Limb (tissue), 2 donors: ENCODE measurements at regions not wholly inside any gene's neighbourhood (a gene's known extent, or its start where the extent isn't known, plus 50 kb on each side); places are given as distances from the start of the nearest gene placed in this dataset.

Experiments used
- DNase-seq, 2 donors: peaks; one replicate each; pipeline ENCODE4 v3.0.0-alpha.2; 2016; ENCODE audit errors: extremely low spot score in 2 of 2

- no peak for DNase-seq
Observed at GRCh38 chr1:11338284-11338924, 65.4 kb downstream of the UBIAD1 start.

DNA sequence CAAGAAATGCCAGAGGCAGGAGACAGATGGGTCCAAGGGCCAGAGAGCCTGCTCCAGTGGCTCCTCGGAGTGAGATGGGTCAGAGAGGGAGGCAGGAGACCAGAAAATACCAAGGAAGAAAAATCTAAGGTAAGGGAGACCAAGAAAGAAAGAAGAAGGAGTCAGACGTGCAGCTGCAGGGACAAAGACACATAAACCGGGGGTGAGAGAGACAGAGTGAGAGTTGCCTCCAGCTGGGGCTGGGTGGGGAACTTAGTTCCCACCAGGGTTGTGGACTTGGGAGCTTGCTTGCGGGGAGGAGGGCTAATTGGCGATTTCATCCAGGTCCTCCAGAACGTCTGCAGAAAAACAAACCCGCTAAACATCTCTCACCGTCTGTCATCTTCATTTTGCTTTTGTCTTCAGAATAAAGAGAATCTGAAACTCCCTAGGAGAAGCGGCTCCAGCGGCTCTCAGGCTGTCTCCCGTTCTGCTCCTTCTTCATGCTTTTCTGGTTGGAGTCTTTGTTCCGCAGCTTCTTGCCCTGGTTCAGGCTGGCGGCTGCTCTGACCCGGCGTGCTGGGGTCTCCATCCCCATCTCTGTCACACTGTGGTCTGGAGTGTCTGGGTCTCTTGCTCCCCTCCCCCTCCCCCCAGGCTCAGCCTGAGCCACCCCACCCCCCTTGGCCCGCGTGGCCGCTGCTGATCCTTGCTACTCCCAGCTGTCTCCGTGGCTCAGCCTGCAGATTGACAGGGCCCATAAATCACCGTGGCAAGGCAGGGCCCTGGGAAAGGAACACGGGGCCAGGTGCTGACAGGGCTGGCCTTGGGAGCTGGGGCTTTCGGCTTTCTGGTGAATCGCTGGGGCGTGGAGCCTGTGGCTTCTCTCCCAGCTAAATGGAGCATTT lies 66.6 kb downstream of the UBIAD1 start:
- DNase-seq: peak; percentile 47 to 80

DNA sequence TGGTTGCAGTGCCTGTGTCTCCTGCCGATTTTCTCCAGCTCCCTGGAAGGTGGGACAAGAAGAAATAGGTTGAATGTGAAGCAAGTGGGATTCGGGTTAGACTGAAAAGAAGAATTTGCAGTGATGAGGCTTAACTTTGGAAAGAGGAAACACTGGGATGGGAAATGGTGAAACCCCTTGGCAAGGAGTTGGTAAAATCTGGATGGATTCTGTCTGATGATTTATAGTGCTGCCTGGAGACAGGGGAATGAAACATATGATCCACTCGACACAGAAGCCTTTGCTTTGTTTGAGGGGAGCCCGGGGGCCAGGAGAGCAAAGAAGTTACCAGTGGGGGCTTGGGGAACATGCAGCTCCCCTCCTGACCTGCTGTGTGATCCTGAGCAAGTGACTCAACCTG lies 67.2 kb downstream of the UBIAD1 start:
- no peak for DNase-seq

DNA sequence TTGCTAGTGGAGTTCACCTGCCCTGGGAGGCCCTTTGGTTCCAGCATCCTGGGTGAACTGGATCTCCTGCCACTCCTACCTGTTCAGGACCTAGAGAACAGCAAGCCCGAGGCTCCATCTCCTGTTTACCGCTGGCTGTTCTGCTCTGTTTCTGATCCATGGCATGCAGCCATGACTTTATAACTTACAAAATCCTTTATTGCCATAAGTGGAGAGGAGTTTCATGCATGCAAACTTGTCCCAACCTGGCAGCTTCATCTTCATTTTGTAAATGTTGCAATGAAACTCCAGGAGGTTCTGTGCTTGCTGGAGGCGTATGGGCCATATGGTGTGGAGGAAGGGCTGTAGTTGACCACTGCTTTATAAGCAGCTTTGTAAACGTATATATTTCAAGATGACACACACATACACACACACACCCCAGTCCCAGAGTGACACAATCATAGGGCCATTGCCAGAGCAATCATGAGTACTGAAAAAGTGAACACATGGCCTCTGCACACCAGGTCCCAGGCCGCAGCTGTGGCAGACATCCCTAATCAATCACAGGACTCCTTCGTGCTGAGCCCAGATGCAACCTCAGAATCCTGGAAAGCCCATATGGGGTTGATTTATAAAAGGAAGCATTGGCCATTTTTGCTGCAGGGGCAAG lies 69.0 kb downstream of the UBIAD1 start:
- peak; percentile 65 to 66 for DNase-seq

GRCh38 chr1:11342621-11343032 lies 69.6 kb downstream of the UBIAD1 start:
- peak; percentile 55 to 59 for DNase-seq

DNA sequence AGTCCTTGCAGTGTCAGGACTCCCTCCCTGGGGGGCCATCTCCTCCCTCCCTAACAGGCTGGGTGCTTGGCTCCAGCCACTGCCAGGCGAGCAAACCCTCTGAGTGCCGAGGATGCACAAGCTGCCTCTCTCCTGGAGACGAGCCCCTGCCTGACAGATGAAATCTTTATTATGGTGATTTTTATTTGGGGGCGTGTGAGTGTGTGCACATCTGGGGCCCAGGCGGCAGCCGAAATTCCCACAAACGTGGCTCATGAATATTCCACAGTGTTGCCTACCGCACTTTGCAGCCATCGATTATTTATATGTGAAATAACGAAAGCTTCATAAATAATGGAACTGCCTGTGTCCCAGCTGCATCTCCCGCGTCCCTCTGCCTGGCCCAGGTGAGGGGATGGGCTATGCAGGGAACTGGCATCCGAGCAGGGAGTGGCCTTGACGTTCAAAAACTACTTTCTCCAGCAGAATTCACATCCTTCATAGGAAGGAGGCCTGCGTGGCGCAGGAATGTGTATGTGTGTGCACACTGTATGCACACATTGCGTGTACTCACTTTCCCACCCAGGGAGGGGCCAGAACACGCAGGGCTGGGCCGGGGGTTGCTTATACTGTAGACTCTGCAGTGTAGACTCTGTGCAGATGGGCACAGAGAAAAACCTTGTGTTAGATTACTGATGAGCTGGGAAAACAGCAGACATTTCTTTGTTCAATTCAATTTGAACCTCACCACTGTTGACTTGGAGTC lies 73.1 kb downstream of the UBIAD1 start:
- no peak for DNase-seq

DNA sequence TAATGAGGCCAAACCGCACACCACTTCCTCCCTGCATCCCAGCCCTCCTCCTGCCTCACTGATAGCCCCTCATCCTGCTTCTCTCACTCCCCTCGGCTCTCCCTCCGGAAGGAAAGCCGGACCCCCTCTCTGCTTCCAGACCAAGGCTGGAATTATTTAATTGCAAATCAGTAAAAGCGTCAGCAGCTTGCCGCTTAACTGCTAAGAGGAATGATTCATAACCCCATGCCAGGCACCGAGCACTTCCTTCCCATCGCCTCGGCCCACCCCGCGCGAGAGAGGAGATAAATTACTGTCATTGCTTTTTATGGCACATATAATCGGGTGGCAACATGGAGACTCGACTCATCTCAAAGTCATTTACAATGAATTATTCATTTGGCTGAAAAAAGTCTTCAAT lies 77.3 kb downstream of the UBIAD1 start:
- DNase-seq: no peak

- DNase-seq: no peak
Observed at GRCh38 chr1:11352058-11352715, 79.2 kb downstream of the UBIAD1 start.

- DNase-seq: no peak
Observed at GRCh38 chr1:11352816-11353799, 80.1 kb downstream of the UBIAD1 start.

DNA sequence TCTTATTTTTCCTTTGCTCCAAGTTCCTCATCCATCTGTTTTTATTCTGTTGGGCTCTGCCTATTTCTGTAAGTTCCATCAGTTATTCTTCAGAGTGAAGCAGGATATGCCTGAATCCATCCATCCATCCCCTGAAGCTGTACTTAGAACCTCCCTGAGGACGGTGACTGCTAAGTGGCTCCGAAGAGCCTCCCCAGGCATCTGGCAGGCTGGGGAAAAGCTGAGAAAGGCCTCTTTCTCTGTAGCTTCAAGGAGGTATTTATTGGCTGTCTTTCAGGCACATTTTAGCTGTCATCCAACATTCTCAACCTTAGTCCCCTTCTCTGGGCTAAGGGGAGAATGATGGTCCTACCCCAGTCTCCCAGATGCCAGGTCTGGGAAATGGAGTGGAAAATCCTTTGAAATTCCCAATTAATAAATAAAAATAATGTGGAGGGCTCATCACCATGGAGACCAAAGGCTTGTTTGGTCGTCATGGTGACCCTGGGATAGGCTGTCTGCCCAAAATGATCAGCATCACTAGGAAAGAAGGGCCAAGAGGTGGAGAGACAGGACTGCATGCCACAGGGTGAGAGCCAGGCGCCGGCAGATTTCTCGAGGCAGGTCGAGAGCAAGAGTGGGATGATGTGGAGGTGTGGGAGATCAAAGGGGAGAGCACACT lies 82.0 kb downstream of the UBIAD1 start:
- DNase-seq: peak in 1 of 2 donors; percentile 63

DNA sequence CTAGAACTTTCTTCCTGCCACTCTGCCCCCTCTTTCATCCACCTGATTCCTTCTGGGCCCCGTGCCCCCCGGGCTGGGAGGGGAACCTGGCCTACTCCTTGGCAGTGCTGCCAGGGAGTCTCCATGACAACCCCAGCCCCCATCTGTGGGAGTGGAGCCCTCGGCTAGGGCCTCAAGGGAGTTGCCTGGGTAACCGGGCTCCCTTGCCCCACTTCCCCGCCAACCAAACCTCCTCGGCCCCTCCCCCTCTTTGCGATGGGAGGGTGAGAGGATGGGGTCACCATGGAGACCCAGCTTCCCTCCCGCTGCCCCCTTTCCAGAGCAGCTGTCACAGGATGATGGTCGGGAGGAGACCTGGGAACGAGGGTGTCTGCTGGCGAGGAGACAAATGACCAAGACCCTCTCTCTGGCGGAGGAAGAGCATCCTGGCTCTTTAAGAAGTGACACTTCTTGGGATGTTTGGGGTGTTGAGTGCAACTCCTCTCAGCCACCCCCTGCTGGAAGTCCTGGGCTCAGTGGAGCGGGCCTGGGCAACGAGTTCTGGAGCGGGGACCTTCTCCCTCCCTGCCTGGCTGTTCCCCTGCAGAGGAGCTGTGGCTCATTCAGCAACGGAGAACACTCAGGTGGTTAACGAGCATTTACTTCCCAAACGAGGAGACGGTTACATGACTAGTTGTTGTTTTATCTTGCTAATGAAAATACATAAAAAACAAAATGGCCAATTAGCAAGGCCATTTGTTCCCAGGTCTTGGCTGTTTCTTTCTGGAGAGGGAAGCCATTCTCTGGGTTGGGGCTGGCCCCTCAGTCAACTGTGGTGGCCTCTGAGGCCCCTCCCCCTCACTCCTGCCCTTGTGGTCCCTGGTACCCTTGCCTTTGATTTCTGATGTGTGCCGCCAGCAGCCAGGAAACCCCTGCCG lies 82.8 kb downstream of the UBIAD1 start:
- DNase-seq: peak in 1 of 2 donors; percentile 78

DNA sequence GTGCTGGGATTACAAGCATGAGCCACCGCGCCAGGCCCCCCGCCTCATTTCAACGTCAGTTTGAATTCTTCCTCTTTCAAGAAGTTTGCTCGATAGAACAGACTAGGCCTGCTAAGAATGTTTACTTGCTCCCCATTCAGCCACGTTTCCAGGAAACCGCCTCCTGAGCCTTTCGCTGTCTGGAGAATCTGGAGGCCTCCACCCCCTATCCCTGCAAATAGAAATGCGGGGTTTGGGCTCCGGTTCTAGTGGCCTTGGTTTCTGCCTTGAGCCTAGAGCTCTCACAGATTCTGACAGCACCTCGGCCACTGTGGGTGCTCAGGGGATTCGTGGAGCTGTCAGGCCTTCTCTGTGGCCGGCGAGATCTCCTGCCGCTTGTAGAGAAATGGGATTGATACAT lies 84.3 kb downstream of the UBIAD1 start:
- DNase-seq: no peak

- no peak for DNase-seq
Observed at GRCh38 chr1:11358984-11359383, 86.0 kb downstream of the UBIAD1 start.

- DNase-seq: no peak
Observed at GRCh38 chr1:11362547-11363021, 89.6 kb downstream of the UBIAD1 start.

GRCh38 chr1:11364170-11364569 lies 91.2 kb downstream of the UBIAD1 start:
- DNase-seq: no peak

DNA sequence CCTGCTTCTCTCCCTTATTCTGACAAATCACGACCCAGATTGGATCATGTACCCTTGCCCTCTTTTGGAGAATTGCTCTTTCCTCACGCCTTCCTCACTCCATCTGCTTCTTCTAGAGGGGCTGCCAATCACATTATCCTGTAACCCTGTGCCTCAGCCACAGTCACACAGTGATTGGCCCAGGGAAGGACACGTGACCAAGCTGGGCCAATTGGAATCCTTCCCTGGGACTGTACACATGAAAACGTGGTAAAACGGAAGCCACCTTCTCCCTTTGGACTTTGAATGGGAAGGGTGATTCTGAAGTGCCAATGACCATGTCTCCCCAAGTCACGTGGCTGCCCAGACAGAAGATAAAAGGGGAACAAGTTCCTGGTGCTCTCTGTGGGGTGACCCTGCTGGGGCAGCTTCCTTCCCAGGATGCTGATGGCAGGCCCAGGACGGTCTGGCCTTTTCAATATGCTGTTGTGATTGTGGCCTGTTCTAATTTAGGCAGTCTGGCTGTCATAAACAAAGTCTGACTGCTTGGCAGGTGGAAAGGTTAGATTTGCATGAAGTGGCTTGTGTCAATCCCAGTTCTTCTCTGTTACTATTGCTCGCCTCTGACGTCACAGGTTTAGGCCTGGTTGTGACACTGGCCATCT lies 92.9 kb downstream of the UBIAD1 start:
- DNase-seq: no peak

DNA sequence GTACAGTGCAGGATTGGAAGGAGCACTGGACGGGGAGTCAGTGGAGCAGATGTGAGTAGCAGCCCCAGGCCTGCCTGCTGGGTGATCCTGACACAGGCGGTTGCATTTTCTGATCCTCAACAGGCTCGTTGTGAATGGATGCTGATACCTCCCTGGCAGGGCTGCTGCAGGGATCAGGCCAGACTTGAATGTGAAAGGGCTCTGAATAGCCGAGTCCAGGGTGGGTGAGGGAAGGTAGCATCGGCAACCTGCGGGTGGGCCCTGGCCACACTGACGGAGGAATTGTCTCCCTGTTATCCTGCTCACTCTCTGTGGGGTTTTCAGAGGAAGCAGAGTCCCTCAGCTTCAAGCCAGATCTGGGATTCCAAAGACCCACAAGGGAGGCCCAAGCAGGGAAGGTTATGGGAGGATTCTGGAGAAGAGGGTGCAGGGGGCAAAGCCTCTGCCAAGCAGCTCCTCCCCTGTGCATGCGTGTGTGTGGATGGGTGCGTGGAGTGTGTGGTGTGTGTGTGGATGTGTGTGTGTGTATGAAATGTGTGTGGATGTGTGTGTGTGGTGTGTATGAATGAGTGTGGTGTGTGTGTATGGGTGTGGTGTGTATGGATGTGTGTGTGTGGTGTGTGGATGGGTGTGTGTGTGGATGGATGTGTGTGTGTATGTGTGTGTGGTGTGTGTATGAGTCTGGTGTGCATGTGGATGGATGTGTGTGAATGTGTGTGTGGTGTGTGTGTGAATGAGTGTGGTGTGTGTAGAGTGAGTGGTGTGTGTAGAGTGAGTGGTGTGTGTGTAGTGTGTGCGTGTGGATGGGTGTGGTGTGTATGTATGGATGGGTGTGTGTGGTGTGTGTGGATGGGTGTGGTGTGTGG lies 100.3 kb downstream of the UBIAD1 start:
- no peak for DNase-seq
